ENCODE measurements at regions not wholly inside any gene's neighbourhood (a gene's known extent, or its start where the extent isn't known, plus 50 kb on each side); places are given as distances from the start of the nearest gene placed in this dataset.

- no peak for ATAC-seq
- 89 to 96% methylated on average over 4 to 7 of the region's 7 CpGs for whole genome bisulfite sequencing, 2 donors (ENCODE audit: low coverage in 1 of 2)
Measured at GRCh38 chr2:15738225-15738546, 146.5 kb downstream of the DDX1 start.

GRCh38 chr2:15738943-15739342, 147.3 kb downstream of the DDX1 start:
- TF ChIP-seq POLR2AphosphoS5 (IDR thresholded peaks at IDR 0.05) (no peak), CTCF (IDR thresholded peaks at IDR 0.05) (no peak), POLR2A (IDR thresholded peaks at IDR 0.05) (no peak)
- Histone ChIP-seq H3K4me3 (no peak overlapping the region), H3K27ac (no peak overlapping the region), H3K9me3 (peaks cover 0 to 3% (median 0%) of the 10 kb centered on the region in 3 donors), H3K4me1 (peaks cover 0 to 16% (median 3%) of the 10 kb centered on the region in 3 donors), H3K27me3 (no peaks in the 10 kb centered on the region), H3K36me3 (no peaks in the 10 kb centered on the region)
- WGBS, 2 donors (ENCODE audit: low coverage in 1 of 2): 95% methylated on average over 5 of the region's 5 CpGs; no CpG with 5 or more reads in 1 of the 2 donors
- no peak for ATAC-seq

More at GRCh38 chr2:15738225-15738546, 146.5 kb downstream of the DDX1 start:
- H3K4me3 ChIP-seq: no peak overlapping the region
- peaks cover 0 to 23% (median 3%) of the 10 kb centered on the region in 3 donors for H3K4me1 ChIP-seq
- peaks cover 0 to 3% (median 0%) of the 10 kb centered on the region in 3 donors for H3K9me3 ChIP-seq
- TF ChIP-seq POLR2A (IDR thresholded peaks at IDR 0.05): no peak
- TF ChIP-seq CTCF (IDR thresholded peaks at IDR 0.05): no peak
- no peak for TF ChIP-seq EP300 (IDR thresholded peaks at IDR 0.05)
- TF ChIP-seq POLR2AphosphoS5 (IDR thresholded peaks at IDR 0.05): no peak
- H3K27me3 ChIP-seq: no peaks in the 10 kb centered on the region
- no peaks in the 10 kb centered on the region for H3K36me3 ChIP-seq
- no peak overlapping the region for H3K27ac ChIP-seq

GRCh38 chr2:15744820-15745219, 153.2 kb downstream of the DDX1 start:
- peak overlapping the region in 1 of 4 donors; percentile 2 for H3K27ac ChIP-seq
- peaks cover 3 to 49% (median 12%) of the 10 kb centered on the region in 3 donors for H3K4me1 ChIP-seq
- TF ChIP-seq POLR2AphosphoS5 (IDR thresholded peaks at IDR 0.05) (no peak), EP300 (IDR thresholded peaks at IDR 0.05) (no peak)
- no peaks in the 10 kb centered on the region for H3K9me3 ChIP-seq
- no peak for ATAC-seq
- WGBS, 2 donors (ENCODE audit: low coverage in 1 of 2): 67 to 92% methylated on average over 1 to 5 of the region's 5 CpGs
- H3K27me3 ChIP-seq: no peaks in the 10 kb centered on the region
- H3K4me3 ChIP-seq: no peak overlapping the region
- no peaks in the 10 kb centered on the region for H3K36me3 ChIP-seq

GRCh38 chr2:15745350-15745749, 153.7 kb downstream of the DDX1 start:
- ATAC-seq: no peak
- Histone ChIP-seq H3K27me3 (no peaks in the 10 kb centered on the region), H3K27ac (peak overlapping the region in 1 of 4 donors; percentile 2)

GRCh38 chr2:15745907-15746702, 154.4 kb downstream of the DDX1 start:
- Histone ChIP-seq H3K27ac (no peak overlapping the region), H3K4me3 (no peak overlapping the region), H3K9me3 (no peaks in the 10 kb centered on the region), H3K4me1 (peaks cover 3 to 58% (median 19%) of the 10 kb centered on the region in 3 donors), H3K36me3 (no peaks in the 10 kb centered on the region), H3K27me3 (no peaks in the 10 kb centered on the region)
- TF ChIP-seq POLR2AphosphoS5 (IDR thresholded peaks at IDR 0.05): no peak
- TF ChIP-seq POLR2A (IDR thresholded peaks at IDR 0.05): no peak
- no peak for TF ChIP-seq EP300 (IDR thresholded peaks at IDR 0.05)
- TF ChIP-seq CTCF (IDR thresholded peaks at IDR 0.05): no peak
- 74 to 100% methylated on average over 1 to 3 of the region's 6 CpGs for WGBS, 2 donors (ENCODE audit: low coverage in 1 of 2)
- no peak for ATAC-seq

More at GRCh38 chr2:15745350-15745749, 153.7 kb downstream of the DDX1 start:
- peaks cover 3 to 54% (median 16%) of the 10 kb centered on the region in 3 donors for H3K4me1 ChIP-seq
- no peak overlapping the region for H3K4me3 ChIP-seq
- no peaks in the 10 kb centered on the region for H3K9me3 ChIP-seq
- TF ChIP-seq POLR2AphosphoS5 (IDR thresholded peaks at IDR 0.05) (no peak), EP300 (IDR thresholded peaks at IDR 0.05) (no peak), CTCF (IDR thresholded peaks at IDR 0.05) (no peak), POLR2A (IDR thresholded peaks at IDR 0.05) (no peak)
- WGBS, 2 donors (ENCODE audit: low coverage in 1 of 2): 40% methylated on average over 2 of the region's 3 CpGs; no CpG with 5 or more reads in 1 of the 2 donors
- no peaks in the 10 kb centered on the region for H3K36me3 ChIP-seq
